GM18508 (cell line): ENCODE measurements at regions not wholly inside any gene's neighbourhood (a gene's known extent, or its start where the extent isn't known, plus 50 kb on each side); places are given as distances from the start of the nearest gene placed in this dataset.
"Not testable (repeated sequence)": the region's sequence is repeated elsewhere in the genome, so short reads cannot be mapped to it uniquely, and the experiment has no call there.

Experiments used
- ATAC-seq: cut with Tn5 transposase; IDR thresholded peaks from one replicate; pipeline ENCODE4 v1.9.1; 2021; ENCODE audit warnings: moderate number of reproducible peaks; ENCODE audit not compliant: insufficient read depth, unreplicated experiment

DNA sequence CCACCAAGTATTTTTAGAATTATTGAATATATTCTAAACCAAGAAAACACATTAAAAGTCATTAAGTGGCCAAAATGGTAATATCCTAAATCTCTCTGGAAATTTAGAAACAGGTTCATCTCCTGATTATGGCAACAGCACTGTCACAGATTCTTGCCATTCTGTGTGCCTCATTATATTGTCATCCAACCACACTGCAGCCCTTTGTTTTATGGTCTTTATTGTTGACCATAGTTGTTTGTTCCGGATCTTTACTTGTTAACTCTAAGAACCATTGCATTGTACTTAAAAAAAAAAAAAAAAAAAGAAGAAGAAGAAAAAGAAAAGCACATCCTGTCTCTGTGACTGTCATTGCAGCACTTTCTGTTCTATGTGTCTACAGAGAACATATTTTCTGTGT, 822.1 kb upstream of the ADGRL3 start:
- ATAC-seq: no peak

DNA sequence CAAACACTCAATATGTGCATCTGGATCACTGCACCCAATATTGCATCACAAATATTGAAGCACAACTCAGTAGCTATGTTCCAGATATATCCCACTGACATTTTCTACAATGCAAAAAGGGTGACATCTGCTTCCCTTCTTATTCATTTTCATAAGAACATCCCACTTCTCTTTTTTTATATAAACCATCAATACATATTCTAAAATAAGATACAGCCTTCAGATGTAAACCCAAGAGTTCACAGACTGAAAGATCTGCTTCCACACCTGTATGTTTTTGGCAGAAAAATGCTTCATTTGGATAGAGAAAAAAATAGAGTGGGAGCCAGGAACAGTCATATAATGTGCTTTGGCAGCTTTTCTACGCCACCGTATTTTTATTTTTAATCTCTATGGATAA, 815.6 kb upstream of the ADGRL3 start:
- no peak for ATAC-seq

DNA sequence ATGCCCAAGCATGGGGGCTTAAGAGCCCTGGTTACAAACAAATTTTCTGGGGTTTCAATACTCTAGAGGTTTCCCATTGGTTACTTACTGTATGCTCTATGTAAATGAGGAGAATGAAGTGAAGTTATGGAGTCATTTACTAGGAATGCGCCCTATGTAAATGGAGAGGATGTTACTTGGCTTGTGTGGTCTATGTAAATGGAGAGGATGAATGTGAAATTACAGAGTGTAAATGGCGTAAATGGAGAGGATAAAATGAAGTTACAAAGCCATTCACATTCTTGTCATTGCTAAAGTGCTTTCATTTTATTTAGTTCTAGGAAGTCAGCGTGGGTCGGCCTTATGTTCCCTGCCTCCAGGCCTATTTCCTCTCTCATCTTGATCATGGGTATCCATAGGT, 810.5 kb upstream of the ADGRL3 start:
- ATAC-seq: no peak

DNA sequence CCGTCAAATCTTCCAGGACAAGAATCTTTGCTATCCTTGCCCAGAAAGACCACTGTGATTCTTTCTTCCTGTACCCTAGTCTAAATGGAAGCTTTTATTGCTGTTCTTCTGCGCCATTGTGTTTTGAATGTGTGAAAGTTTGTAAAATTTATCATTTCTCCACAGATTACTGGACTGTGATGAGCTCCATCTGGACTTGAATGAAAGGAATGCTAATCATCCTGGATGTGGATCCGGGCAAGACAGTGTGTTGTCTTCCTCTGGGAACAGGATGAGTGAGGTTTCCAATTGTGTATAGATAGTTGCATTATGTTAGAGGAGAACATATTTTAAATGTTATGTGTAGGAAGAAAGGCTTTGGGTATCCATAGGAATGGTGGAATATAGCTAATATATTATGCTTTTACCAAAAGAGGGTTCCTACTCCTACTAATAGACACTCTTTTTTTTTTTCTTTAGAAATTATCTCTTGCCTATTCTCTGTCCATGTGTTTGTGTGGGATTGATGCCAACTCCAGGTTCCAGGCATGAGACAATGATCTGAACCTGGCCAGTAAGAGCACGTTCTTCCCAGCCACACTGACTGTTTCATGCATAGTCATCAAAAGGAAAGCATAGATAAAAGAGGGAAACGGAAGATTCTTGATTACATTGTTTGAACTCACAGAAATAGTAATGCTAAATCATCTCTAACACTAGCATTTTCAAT, 803.6 kb upstream of the ADGRL3 start:
- ATAC-seq: no peak

DNA sequence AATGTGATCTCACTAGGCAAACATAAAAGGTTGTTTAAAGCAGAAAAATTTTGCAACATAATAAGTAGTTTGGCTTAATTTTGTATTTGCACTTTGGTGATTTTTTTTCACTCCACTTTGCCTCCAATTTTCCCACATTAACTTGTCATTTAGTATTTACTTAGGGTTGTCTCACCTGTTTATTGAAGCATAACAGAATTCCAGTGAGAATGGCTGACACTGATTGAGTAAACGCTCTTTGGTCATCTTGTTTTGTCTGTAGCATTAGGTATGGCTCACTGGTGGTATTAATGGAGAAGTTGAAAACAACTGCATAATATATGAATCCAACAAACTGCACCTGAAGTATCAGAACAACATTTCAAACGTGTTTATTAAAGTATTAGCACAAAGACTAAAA, 799.5 kb upstream of the ADGRL3 start:
- no peak for ATAC-seq

DNA sequence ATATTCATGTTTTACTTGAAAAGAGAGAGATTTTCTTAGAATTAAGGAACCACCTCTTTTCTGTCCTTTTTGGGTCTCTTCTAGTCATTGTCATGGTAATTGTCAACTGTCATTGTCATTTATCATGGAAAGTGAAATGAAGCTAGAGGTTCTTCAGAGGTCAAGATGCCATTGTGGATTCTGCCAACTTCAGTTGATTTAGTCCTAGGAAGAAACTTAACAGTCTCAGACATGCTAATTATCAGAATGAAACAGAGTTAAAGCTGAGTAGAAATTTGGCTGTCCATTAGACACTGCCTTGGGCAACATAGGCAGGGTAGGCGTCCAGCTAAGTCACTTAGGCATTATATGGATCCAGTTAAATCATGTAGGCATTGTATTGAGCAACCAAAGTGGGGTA, 796.1 kb upstream of the ADGRL3 start:
- no peak for ATAC-seq

DNA sequence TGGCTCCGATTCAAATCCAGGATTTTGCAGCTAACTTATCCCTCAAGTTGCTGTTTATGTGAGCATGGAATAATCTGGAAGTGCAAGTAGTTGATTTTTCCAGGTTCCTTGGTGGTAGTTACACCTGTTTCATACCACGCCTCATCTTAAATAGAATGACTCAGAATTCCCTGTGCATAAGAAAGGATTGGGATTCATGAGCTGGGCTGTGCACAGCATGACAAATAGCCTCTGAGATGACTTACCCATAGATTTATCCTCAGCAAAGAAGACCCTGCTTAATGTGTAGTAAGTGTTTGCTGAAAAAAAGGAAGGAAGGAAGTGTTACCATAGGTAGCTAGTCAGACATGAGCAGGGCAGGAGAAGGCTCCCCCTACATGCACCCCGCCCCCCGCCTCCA, 777.7 kb upstream of the ADGRL3 start:
- ATAC-seq: no peak

DNA sequence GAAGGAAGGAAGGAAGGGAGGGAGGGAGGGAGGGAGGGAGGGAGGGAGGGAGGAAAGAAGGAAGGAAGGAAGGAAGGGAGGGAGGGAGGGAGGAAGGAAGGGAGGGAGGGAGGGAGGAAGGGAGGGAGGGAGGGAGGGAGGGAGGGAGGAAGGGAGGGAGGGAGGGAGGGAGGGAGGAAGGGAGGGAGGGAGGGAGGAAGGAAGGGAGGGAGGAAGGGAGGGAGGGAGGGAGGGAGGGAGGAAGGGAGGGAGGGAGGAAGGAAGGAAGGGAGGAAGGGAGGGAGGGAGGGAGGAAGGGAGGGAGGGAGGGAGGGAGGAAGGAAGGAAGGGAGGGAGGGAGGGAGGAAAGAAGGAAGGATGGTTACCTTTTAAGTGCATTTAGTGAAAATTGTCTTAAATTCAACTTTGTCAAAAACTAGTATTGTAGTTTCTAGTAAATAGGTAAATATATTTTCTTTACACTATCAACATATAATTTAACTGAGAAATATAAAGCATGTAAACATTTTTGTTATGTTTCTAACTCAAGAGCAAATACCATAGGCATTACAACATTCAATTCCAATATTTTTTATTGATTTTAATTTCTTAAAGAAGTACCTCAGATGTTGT, 776.4 kb upstream of the ADGRL3 start:
- not testable (repeated sequence) for ATAC-seq

DNA sequence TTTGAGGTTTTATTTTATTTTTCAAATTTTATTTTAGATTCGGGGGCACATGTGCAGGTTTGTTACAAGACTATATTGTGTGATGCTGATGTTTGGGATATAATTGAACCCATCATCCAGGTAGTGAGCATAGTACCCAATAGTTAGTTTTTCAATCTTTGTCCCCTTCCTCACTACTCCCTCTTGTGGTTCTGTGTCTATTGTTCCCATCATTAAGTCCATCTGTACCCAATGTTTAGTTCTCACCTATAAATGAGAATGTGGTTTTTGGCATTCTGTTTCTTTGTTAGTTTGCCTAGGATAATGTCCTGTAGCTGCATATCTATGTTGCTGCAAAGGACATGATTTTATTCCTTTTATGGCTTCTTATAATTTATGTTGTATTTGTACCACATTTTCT, 767.2 kb upstream of the ADGRL3 start:
- ATAC-seq: no peak

DNA sequence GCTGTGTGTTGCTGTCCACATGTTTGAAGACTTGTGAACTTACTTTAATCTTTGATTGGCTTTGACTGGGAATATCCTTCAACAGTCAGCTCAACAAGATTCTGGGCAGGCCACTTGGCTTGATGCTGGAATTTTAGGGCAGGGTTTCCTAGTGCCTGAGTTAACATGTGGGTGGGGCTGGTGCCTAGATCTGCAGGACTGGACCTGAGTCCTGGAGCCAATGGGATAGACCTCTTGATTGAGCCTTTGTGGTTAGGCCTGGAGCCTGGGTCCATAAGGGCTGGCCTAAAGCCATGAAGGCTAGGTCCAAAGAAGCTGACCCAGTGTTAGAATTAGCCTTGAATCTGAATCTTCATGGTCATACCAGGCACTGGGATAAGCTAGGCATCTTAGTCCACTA, 757.1 kb upstream of the ADGRL3 start:
- ATAC-seq: no peak

DNA sequence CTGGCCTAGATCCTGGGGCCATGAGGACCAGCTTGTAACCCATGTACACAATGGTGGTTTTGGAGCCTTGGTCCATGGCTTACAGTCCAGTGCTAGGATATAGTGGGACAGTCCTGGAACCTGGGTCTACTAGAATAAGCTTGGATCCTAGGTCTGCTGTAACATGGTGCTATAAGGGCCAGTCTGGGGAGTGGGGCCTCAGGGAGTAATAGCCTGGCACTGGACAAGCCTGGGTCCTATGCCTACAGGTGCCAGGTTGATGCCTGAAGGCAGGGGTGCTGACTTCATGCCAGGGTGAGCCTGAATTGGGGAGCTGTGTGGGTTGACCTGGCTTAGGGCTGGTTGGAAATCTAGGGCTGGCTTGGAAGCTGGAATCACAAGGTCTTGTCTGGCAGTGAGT, 756.3 kb upstream of the ADGRL3 start:
- no peak for ATAC-seq

DNA sequence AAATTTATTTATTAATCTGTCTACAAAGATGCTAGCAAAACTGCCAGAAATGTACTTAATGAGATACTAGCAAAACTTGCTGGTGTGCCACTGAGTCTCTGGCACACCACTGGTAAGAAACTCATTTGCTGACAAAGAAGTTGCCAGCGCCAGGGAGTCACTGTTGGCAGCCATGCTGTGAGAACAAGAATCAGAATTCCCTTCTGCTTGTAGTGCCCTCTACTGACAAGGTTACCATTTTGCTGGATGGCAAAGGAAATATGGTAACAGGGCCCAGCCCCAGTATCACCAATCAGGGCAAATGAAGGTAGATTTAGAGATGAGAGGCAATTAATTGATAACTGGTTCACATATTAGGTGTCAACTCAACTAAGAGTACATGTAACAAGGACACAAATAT, 750.1 kb upstream of the ADGRL3 start:
- ATAC-seq: no peak

DNA sequence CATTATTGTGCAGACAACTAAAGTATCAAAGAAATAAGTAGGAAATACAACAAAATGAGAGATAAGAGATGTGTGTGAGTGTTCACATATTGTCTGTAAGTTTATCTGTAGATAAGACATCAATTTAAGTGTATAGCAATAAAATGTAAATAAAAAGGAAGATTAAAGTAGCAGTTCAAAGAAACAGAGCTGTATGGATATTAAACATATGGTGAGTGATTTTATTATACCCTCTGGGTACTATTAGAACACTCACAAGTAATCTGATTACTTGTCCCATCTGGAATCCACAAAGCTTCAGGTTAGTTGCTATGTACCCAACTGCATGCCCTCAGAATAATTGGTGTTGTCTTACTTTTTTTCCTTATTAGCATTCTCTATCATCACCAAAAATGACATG, 747.9 kb upstream of the ADGRL3 start:
- no peak for ATAC-seq

DNA sequence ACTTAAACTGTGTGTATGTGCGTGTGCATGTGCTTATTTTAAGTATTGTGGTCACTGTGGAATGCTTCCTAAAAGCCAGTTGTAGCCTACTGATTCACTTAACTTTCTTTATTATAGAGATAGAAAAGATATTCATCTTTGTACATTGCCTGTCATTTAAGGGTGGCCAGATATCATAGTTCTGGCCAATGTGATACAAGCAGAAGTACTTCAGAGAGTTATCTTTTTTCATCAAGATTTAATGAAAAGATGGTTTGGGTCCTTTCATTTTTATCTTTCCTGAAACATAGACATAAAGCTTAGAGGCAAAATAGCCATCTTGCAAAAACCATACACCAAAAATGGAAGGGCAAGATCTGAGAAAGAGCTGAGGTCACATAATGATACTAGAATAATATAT, 744.7 kb upstream of the ADGRL3 start:
- ATAC-seq: no peak

DNA sequence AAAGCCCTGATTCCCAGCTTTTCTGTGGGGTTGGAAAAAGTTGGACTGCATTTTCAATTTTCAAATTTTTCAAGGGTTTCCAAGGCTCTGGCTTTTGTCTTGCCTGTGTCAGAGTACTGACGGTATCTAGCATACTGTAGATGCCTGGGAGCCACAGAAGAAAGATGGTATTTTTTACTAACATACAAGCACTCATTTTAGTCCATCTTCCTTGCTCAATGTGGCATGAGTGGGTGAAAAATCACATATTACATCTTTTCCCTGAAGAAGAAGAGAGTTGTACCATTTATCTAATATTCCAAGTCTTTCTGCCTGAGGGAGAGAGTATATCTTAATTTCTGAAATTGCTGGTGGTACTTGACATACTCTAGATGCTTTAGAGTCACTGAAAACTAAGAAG, 738.6 kb upstream of the ADGRL3 start:
- ATAC-seq: no peak

DNA sequence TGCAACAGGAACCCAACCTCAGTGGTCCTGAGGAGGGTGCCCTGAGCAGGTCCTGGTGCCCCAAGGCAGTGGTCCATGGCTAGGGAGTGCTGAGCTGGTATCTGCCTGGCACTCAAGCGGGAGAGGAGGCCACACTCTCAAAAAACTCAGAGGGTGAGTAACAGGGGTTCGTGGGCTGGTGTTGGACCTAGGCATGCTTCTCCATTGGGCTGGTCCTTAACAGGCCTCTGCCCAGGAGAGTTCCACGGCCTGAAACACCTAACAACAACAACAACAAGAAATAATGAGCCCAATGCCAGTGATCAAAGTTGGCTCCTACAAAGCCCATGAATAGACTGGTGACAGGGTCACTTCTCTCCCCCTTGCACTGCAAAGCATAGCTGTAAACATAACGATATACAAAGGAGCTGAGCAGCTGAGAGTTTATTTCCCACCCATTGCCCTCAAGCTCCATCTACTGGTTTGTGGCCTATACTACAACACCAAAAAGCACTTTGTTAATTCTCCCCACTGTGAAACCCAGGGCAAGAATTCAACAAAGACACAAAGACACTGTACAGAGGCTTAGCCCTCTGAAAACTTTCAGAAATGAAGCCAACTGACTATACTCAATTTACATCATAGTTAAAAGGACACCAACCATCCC, 736.1 kb upstream of the ADGRL3 start:
- ATAC-seq: no peak

DNA sequence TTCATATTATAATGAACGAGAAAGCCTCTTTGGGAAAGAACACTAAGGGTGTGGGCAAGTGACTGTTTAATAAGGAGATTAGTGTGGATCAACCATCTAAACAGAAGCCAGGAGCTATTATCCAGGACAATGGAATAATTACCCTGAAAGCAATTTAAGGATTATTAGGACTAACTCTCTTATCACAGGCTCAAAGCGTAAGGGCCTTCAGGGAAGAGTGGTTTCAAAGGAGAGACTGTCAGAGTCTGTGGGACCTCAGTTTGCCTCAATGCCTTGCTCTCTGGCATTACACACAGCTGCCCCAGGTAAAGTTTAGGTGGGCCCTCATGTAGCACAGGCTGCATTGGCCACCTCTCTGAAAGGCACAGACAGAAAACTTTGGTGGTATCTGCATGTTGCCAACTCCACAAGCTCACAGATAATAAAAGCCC, 717.2 kb upstream of the ADGRL3 start:
- no peak for ATAC-seq

DNA sequence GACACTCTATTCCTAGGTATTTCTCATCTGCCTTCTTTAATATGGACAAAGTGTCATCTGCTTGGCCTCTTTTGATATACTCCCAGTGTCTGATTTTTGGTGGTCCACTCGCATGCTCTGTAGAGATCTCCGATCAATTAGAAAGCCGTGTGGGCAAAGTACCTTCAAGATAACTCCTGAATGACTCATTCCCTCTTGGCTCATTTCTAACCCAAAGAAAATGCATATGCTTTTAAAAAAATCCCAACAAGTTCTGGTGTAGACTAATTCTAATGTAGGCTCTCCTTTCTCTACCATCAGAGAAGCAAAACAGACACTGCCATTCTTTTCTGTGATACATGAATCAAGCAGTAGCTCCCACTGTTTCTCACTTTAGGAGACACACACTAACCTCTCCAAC, 714.9 kb upstream of the ADGRL3 start:
- ATAC-seq: no peak

DNA sequence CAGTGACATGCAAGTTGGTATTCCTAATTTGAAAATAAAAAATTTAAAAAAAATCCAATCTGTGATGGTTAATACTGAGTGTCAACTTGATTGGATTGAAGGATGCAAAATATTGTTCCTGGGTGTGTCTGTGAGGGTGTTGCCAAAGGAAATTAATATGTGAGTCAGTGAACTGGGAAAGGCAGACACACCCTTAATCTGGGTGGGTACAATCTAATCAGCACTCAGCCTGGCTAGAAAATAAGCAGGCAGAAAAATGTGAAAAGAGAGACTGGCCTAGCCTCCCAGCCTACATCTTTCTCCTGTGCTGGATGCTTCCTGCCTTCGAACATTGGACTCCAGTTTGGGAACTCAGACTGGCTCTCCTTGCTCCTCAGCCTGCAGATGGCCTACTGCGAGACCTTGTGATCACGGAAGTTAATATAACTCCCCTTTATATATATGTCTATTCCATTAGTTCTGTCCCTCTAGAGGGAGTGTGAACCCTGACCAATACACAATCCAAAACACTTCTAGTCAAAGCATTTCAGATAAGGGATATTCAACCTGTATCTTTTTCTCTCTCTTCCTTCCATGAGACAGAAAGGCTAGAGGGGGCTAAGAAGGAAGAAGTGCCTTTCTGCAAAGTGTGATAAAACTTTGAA, 712.9 kb upstream of the ADGRL3 start:
- ATAC-seq: not testable (repeated sequence)

DNA sequence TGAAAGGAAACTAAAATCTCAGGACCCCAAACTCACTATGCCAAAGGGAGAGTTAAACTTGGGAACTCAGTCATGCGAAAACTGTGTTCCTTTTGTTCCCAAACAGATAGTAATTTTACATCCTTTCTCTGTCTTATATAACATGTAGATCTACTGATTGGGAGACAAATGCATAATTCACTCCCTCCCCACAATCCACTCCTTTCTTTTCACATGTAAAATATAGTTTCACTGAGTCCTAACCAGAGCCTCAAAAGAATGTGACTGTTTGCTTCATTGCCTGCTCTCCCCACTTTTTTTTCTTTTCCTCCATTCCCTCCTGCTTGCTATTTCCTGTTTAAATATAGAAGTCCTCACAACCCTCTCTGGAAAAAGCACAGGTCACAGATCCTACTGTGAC, 699.3 kb upstream of the ADGRL3 start:
- ATAC-seq: no peak

DNA sequence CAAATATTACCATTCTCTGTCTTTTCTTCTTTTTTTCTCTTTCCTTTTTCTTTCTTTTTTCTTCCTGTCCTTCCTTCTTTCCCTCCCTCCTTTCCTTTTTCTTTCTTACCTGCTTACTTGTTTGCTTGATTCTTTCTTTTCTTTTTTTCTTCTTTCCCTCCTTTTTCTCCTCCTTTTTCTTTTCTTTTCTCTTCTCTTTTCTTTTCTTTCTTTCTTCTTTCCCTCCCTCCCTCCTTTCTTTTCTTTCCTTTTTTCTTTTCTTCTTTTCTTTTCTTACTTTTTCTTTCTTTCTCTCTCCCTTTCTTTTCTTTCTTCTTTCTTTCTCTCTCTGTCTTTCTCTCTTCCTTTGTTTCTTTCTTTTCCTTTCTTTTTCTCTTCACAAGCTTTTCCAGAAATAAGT, 697.4 kb upstream of the ADGRL3 start:
- no peak for ATAC-seq
